Mesenteric fat pad (tissue), 1 donor: ENCODE measurements at regions not wholly inside any gene's neighbourhood (a gene's known extent, or its start where the extent isn't known, plus 50 kb on each side); places are given as distances from the start of the nearest gene placed in this dataset.
"Not testable (repeated sequence)": the region's sequence is repeated elsewhere in the genome, so short reads cannot be mapped to it uniquely, and the experiment has no call there.

ENCODE experiments used
- DNase-seq: peaks from one replicate; pipeline ENCODE4 v3.0.0-alpha.2; 2020; ENCODE audit warnings: low spot score
- donor health status: DM: yes; HTN: yes; CAD: no.

GRCh38 chr9:27672718-27673117 is 99.4 kb upstream of the C9orf72 start:
- no peak for DNase-seq

DNA sequence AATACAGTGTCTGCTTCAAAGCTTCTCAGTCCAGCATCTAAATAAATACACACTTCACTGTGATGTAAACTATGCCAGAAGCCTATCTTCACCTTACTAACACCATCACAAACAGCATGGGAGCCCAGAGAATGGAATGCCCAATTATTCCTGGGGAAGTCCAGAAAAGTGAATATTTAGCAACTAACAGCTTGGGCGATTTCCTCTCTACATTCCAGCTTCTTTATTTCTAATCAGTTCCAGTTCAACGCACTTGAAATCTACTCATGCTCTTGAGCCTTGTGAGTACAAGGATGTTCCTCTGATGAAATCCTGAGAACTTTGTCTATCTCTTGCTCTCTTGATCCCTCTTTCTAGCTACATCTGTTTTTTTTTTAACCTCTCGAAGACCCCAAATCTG is 100.4 kb upstream of the C9orf72 start:
- no peak for DNase-seq

DNA sequence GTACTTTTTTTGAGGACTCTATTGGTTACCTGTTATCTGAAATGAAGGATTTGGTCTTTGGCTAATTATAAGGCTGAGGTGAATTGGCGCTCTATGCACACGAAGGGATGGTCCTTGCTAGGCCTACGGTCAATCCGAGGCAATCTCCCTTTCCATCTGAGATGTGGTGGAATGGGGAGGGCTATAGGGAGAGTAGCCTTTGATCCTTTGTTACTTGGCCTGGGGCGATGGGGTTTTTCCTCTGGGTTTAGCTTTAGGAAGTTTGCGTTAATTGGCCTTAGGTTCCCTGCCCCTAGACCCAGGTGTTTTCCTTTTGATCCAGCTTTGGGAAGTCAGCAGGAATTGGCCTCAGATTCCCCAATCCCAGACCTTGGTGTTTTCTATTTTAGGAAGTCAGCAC is 102.1 kb upstream of the C9orf72 start:
- DNase-seq: no peak

DNA sequence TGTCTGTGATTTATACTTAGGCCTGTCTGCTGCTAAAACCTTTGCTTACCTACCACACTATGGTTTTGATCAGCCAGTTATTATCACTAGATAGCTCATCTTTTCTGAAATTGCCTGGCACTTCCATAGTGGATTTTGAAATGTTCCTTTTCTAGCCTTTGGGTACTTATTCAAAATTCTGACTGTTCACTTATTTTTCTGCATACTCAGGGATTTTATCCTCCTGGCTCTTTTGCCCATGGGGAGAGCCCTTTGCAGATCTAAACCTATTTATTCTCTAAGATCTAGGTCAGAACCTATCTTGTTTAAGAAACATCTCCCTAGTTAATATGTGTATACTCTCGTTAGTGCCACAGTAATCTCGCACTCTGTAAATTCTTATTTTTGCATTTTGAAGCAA is 103.5 kb upstream of the C9orf72 start:
- no peak for DNase-seq

GRCh38 chr9:27679338-27679737 is 106.1 kb upstream of the C9orf72 start:
- DNase-seq: no peak

DNA sequence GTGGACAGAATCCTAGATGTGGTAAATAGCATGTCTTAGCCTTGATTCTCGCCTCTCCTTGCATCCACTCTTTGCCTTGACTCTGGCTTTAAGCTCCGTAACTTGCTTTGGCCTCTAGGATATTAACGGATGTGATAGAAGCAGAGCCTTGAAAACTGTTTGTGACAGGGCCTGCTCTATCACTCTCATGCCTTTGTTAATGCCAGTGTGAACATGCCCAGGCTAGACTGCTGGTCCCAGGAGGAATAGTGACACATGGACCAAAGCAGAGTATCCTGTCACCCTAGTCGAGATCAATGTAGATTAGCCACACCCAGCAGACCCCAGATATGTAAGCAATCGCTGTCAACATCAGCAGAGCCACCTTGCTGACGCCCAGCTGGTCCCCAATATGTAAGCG is 109.9 kb upstream of the C9orf72 start:
- DNase-seq: no peak

GRCh38 chr9:27688954-27689353 is 115.7 kb upstream of the C9orf72 start:
- DNase-seq: no peak

DNA sequence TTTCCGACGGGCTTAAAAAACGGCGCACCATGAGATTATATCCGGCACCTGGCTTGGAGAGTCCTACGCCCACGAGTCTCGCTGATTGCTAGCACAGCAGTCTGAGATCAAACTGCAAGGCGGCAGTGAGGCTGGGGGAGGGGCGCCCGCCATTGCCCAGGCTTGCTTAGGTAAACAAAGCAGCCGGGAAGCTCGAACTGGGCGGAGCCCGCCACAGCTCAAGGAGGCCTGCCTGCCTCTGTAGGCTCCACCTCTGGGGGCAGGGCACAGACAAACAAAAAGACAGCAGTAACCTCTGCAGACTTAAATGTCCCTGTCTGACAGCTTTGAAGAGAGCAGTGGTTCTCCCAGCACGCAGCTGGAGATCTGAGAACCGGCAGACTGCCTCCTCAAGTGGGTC is 117.5 kb upstream of the C9orf72 start:
- DNase-seq: not testable (repeated sequence)

- DNase-seq: no peak
Observed at GRCh38 chr9:27699621-27700020, 126.3 kb upstream of the C9orf72 start.

- no peak for DNase-seq
Observed at GRCh38 chr9:27701016-27701415, 127.7 kb upstream of the C9orf72 start.

DNA sequence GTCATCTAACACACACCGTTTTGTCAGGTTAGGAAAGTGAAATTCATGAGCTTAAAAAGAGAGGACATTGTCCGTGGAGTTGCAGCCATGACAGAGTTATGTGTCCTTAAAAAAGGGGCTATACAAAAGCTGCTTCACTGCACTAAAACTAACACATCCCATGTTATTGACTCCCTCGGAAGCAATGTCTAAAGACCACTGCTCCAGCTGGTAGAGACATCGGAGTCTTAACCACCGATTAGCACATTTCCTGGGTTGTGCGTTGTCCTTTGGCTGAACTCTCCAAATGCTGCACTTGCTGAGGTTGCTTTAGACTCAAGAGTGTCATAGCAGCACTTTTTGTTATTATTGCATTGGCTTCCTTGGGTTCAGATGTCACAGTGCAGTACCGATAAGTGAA is 128.3 kb upstream of the C9orf72 start:
- no peak for DNase-seq

DNA sequence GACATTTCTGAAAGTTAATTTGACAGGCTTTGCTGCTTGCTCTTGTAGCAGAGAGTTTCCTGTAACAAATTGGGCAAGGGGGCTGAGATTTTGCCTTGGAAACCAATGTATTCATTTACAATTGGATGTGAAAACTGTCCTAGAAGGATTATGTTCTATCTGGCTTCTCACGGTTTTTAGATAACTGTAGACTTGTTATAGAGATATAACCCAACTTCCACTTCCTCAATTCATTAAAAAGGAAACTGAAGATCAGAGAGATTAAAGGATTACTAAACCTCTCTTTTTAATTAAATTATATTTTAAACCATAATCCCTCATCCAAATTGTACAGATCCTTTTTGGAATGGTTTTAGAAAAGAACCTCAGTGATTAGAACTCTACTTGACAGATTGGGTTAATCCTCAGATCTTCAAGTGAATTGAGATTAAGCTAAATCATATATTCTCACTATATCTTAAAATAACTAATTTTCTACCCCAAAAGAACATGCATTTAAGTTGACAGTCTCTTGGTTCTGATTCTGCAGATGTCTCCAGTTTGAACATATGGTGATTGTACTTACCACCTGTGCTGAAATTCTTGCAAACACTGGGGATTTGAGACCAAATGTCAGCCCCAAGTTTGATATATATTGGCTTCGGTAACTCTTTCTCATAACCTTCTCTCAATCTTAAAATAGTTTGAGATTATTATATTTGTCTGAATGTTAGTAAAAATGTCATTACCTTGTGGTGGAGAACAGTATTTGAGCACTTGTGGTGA is 130.1 kb upstream of the C9orf72 start:
- DNase-seq: no peak

- DNase-seq: no peak
Observed at GRCh38 chr9:27711241-27711640, 138.0 kb upstream of the C9orf72 start.

- DNase-seq: no peak
Observed at GRCh38 chr9:27712806-27713205, 139.5 kb upstream of the C9orf72 start.

GRCh38 chr9:27714388-27714787 is 141.1 kb upstream of the C9orf72 start:
- DNase-seq: no peak

GRCh38 chr9:27715651-27716050 is 142.4 kb upstream of the C9orf72 start:
- DNase-seq: no peak

DNA sequence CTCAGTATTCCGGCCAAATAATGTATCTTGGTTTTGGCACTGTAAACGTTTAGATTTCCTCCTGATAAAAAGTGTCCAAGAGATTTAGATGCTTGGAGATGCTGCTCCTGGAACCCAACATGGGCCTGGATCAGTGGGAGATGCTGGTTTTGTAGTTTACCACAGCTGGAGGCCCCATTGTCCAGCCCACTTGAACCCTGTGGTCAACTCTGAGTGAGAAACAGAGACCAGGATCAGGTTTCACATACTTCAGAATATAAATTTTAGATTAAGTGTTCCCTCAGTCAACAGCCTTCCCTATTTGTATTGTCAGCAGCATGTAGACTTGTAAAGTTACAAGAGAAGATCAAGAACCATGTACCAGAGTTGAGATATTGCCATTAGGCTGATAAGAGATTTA is 144.7 kb upstream of the C9orf72 start:
- no peak for DNase-seq

DNA sequence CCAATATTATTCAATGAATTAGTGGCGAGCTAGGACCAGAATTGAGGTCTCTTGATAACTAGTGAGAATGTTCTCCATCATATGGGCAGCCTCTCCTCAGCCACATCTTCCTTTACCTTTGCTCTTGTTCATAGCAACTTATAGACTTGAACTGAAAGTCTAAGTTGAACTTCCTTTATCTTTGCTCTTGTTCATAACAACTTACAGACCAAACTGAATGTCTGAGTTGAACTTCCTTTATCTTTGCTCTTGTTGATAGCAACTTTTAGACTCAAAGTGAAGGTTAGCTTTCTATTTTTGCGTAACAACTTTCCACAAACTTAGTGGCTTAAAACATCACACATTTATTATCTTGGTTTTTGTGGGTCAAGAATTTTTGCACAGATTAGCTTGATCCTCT is 146.4 kb upstream of the C9orf72 start:
- no peak for DNase-seq

DNA sequence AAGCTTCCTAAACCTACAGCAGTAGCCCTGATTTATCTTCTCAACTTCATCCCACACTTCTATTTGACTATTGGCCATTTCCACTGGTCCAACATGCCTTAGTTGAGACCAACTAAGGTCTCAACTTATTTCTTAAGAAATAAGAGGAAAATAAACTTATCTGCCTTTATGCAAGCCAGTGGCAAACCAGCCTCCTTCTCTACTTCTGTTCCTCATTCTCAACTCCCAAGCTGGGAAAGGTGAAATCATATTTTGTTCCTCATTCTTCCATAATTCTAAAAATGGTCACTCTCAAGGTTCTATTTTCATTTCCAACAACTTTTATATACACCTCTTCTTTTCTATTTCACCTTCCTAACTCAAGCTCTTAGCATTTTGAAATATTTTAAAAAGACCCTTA is 149.6 kb upstream of the C9orf72 start:
- no peak for DNase-seq

GRCh38 chr9:27726244-27727081 is 153.2 kb upstream of the C9orf72 start:
- no peak for DNase-seq

DNA sequence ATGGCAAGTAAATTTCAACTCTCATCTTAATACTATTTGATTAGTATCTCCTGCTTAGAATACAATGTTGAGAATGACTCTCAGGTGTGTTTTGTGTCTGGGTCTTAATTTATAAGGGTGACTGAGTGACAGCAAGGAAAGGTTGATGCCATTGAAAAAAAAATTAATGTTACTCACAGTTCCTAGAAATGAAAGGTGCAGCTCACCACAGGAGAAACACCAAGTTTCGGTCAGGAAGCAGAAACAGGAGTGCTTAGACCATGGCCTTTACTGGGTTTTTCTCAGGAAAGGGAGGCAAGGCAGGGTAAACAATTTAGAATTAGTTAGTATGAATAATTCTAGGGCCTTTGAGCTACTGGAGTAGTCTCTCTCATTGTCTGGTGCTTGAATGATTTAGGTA is 159.2 kb upstream of the C9orf72 start:
- DNase-seq: no peak

DNA sequence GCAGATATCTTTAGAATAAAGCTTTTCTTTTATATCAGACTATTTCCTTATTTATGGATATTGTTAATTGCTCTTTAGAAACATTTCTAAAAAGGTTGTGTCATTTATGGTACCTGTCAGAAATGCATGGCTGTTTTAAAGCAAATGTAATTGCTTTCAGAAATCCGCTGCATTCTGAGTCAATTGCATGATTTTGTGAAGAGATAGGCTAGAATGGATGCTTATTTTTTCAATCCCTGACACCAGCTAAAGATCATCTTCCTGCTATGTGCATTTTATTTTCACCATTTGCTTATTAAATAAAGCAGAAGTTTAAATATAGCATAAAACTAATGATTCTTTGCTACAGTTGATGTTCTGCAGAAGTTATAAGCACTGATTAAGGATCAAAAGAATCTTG is 170.2 kb upstream of the C9orf72 start:
- DNase-seq: no peak

GRCh38 chr9:27747450-27747849 is 174.2 kb upstream of the C9orf72 start:
- DNase-seq: no peak
